ENCODE measurements at regions not wholly inside any gene's neighbourhood (a gene's known extent, or its start where the extent isn't known, plus 50 kb on each side); places are given as distances from the start of the nearest gene placed in this dataset.

DNA sequence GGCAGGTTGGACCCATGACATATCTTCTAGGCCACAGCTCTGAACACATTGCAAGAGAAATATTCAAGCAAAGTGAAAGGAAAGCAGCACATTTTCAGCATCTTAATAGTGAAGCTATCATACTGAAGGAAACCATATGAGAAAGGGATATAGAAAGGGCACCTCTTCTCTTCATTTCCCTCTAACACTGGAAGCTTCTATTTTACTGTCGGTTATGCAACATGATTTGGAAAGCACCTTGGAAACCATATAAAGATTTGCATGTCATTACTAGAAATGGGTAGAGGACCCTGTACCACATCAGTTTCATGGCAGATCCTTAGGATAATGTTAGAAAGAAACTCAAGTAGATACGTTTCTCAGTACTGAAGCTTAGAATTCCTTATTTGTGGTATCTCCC, 70.5 kb upstream of the HMGN3 start:
- TF ChIP-seq CTCF (conservative IDR thresholded peaks at IDR 0.05), result no peak
- no peak overlapping the region for H3K27ac ChIP-seq

- TF ChIP-seq CTCF (conservative IDR thresholded peaks at IDR 0.05), result no peak
- no peak overlapping the region for H3K27ac ChIP-seq
These were observed 67.9 kb upstream of the HMGN3 start for GRCh38 chr6:79302341-79302740.

DNA sequence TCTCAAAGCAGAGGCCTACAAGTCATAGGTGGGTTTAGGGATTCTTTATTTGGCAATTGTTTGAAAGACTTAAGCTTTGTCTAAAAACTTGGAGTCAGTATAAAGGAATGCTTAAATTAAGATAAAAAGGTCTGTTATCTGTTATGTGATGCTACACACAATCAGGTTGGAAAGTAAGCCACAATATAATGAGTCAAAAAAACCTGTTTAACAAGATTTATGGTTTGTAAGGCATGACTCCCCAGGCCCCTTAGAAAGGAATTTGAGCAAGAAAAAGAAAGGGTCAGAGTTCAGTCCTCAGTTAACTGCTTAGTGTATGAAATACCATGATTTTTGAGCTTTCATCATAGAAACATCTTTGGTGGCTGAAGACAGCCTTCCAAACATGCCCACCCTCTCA, 66.8 kb upstream of the HMGN3 start:
- TF ChIP-seq CTCF (conservative IDR thresholded peaks at IDR 0.05), result no peak
- H3K27ac ChIP-seq, result no peak overlapping the region

GRCh38 chr6:79296211-79296610, 61.7 kb upstream of the HMGN3 start:
- H3K27ac ChIP-seq, result no peak overlapping the region
- no peak for TF ChIP-seq CTCF (conservative IDR thresholded peaks at IDR 0.05)

Measured in VCaP (cell line).